ENCODE measurements at regions not wholly inside any gene's neighbourhood (a gene's known extent, or its start where the extent isn't known, plus 50 kb on each side); places are given as distances from the start of the nearest gene placed in this dataset.

GRCh38 chr3:70755526-70755925, 443.1 kb upstream of the MDFIC2 start:
- Histone ChIP-seq H3K9me2 (ENCODE audit: insufficient read depth) (no peaks in the 10 kb centered on the region), H3K4me2 (ENCODE audit: low read length) (no peak overlapping the region), H4K20me1 (ENCODE audit: insufficient read depth) (no peaks in the 10 kb centered on the region), H3K4me3 (replicated peaks in 1 of 2; ENCODE audit: low read depth in 1 of 2, low read length in 2 of 2) (no peak overlapping the region), H3K36me3 (ENCODE audit: control insufficient read depth in 1 of 2, insufficient read depth in 2 of 2, low read length in 2 of 2) (no peaks in the 10 kb centered on the region), H3K9ac (ENCODE audit: low read length) (no peak overlapping the region), H3K9me3 (ENCODE audit: control insufficient read depth in 1 of 2, insufficient read depth in 1 of 2, low read depth in 1 of 2, low read length in 2 of 2) (no peaks in the 10 kb centered on the region; a peak in 1 of 4 replicates), H3K27ac (ENCODE audit: low read depth, low read length) (no peak overlapping the region), H3K79me2 (ENCODE audit: insufficient read depth, low read length) (no peaks in the 10 kb centered on the region), H2AFZ (ENCODE audit: low read depth, low read length, poor library complexity, severe bottlenecking) (no peak overlapping the region), H3K27me3 (ENCODE audit: insufficient read depth, low read length) (no peaks in the 10 kb centered on the region), H3K4me1 (ENCODE audit: control insufficient read depth in 1 of 2, insufficient read depth in 2 of 2, low read length in 2 of 2) (no peaks in the 10 kb centered on the region)
- intact Hi-C loops (cut with micrococcal nuclease): no loop called here
- DNase-seq (ENCODE audit: low read depth, low spot score) (no peak), ATAC-seq (no peak)
- POLR2A ChIA-PET: no interaction called here
- no peak for TF ChIP-seq SRF (IDR thresholded peaks at IDR 0.05; ENCODE audit: low read depth)
- RAD21 ChIA-PET (ENCODE audit: low non-redundant PET in 1 of 2, low total read pairs in 2 of 2, uncharacterized antibody in 2 of 2, unreplicated experiment in 2 of 2): no interaction called here
- CTCF ChIA-PET: no interaction called here
- no TSS peak for BruUV-seq (replicated peaks)

GRCh38 chr3:70754314-70754713, 441.9 kb upstream of the MDFIC2 start:
- no peak for ATAC-seq
- Histone ChIP-seq H3K9me3 (ENCODE audit: control insufficient read depth in 1 of 2, insufficient read depth in 1 of 2, low read depth in 1 of 2, low read length in 2 of 2) (no peaks in the 10 kb centered on the region; a peak in 1 of 4 replicates), H3K79me2 (ENCODE audit: insufficient read depth, low read length) (no peaks in the 10 kb centered on the region), H3K9me2 (ENCODE audit: insufficient read depth) (no peaks in the 10 kb centered on the region), H3K27me3 (ENCODE audit: insufficient read depth, low read length) (no peaks in the 10 kb centered on the region), H4K20me1 (ENCODE audit: insufficient read depth) (no peaks in the 10 kb centered on the region), H3K4me2 (ENCODE audit: low read length) (no peak overlapping the region), H3K36me3 (ENCODE audit: control insufficient read depth in 1 of 2, insufficient read depth in 2 of 2, low read length in 2 of 2) (no peaks in the 10 kb centered on the region), H2AFZ (ENCODE audit: low read depth, low read length, poor library complexity, severe bottlenecking) (no peak overlapping the region), H3K4me3 (replicated peaks in 1 of 2; ENCODE audit: low read depth in 1 of 2, low read length in 2 of 2) (no peak overlapping the region), H3K27ac (ENCODE audit: low read depth, low read length) (no peak overlapping the region), H3K4me1 (ENCODE audit: control insufficient read depth in 1 of 2, insufficient read depth in 2 of 2, low read length in 2 of 2) (no peaks in the 10 kb centered on the region), H3K9ac (ENCODE audit: low read length) (no peak overlapping the region)
- ChIA-PET CTCF (no interaction called here), POLR2A (no interaction called here), RAD21 (ENCODE audit: low non-redundant PET in 1 of 2, low total read pairs in 2 of 2, uncharacterized antibody in 2 of 2, unreplicated experiment in 2 of 2) (no interaction called here)
- DNase-seq (ENCODE audit: low read depth, low spot score): no peak
- intact Hi-C loops (cut with micrococcal nuclease): no loop called here
- BruUV-seq (replicated peaks): no TSS peak
- TF ChIP-seq CTCF (IDR thresholded peaks at IDR 0.05 in 2 of 3, conservative IDR thresholded peaks at IDR 0.05 in 1 of 3; ENCODE audit: borderline replicate concordance in 1 of 3, insufficient read depth in 1 of 3, low read depth in 2 of 3, low read length in 2 of 3) (no peak), JUND (IDR thresholded peaks at IDR 0.05) (no peak), ELF1 (IDR thresholded peaks at IDR 0.05; ENCODE audit: borderline replicate concordance, low read depth) (no peak), SRF (IDR thresholded peaks at IDR 0.05; ENCODE audit: low read depth) (no peak), EZH2phosphoT487 (IDR thresholded peaks at IDR 0.05; ENCODE audit: borderline replicate concordance) (no peak), CBX3 (IDR thresholded peaks at IDR 0.05; ENCODE audit: low read depth) (no peak)
